HCT116 (cell line): ENCODE measurements at regions not wholly inside any gene's neighbourhood (a gene's known extent, or its start where the extent isn't known, plus 50 kb on each side); places are given as distances from the start of the nearest gene placed in this dataset.

Source experiments
- ATAC-seq: fragments of 200-7000 bp; cut with Tn5 transposase; 2 replicates; pipeline ENCODE4 v1.9.1; 2020; ENCODE audit warnings: mild to moderate bottlenecking, moderate library complexity
- BruUV-seq: library from RNA; stranded (reverse); fragments of 400-500 nt; replicated peaks from 2 replicates; lab custom pipeline; 2021; lab: Mats Ljungman, UMichigan
- CTCF ChIA-PET: fragments of 300-600 bp; sonication (Branson Sonifier 250); formaldehyde crosslinking; loops from one replicate; lab custom pipeline; 2021; ENCODE audit warnings: antibody characterized with exemption; lab: Charles Lee
- POLR2A ChIA-PET: fragments of 300-600, 350-600 bp; sonication (Branson Sonifier 250); formaldehyde crosslinking; loops from one replicate; lab custom pipeline; 2021; ENCODE audit warnings: antibody characterized with exemption; lab: Charles Lee
- RAD21 ChIA-PET, 2 experiments: fragments of 300-600 bp; sonication (Branson Sonifier 250); formaldehyde crosslinking; loops; one replicate each; lab custom pipeline; 2023; ENCODE audit warnings: low total read pairs in 2 of 2; ENCODE audit not compliant: uncharacterized antibody in 2 of 2, unreplicated experiment in 2 of 2, low non-redundant PET in 1 of 2; lab: Charles Lee
- DNase-seq: peaks from one replicate; pipeline ENCODE4 v3.0.0-alpha.2; 2010; ENCODE audit warnings: low read depth, low spot score
- H2AFZ ChIP-seq: fragments of 200-600 bp; shearing (Covaris generic), sonication (generic); 2 replicates; pipeline ENCODE4 v1.6.1; 2017; ENCODE audit warnings: low read depth, mixed run types, mixed read lengths, antibody characterized with exemption, low read length; ENCODE audit not compliant: poor library complexity, severe bottlenecking
- H3K27ac ChIP-seq: 2 replicates; pipeline ENCODE4 v1.5.1; 2012; ENCODE audit warnings: low read depth, low read length
- H3K27me3 ChIP-seq: fragments of 200-600 bp; sonication (generic); 2 replicates; pipeline ENCODE4 v1.6.1; 2016; ENCODE audit warnings: mixed run types, low read length, mixed read lengths; ENCODE audit not compliant: insufficient read depth
- H3K36me3 ChIP-seq, 2 experiments: fragments of 200-500 bp in 1 of 2; fragments of 200-600 bp in 1 of 2; sonication (Bioruptor generic) in 1 of 2; sonication (generic) in 1 of 2; 2 replicates each; pipeline versions ENCODE4 v1.5.1 to v1.6.1; 2014 to 2016; ENCODE audit warnings: low read length in 2 of 2, inconsistent platforms in 1 of 2, mixed read lengths in 1 of 2, mixed run types in 1 of 2; ENCODE audit not compliant: insufficient read depth in 2 of 2, control insufficient read depth in 1 of 2
- H3K4me1 ChIP-seq, 2 experiments: fragments of 200-600 bp in 1 of 2; sonication (generic) in 1 of 2; 2 replicates each; pipeline versions ENCODE4 v1.5.1 to v1.6.1; 2012 to 2017; ENCODE audit warnings: low read length in 2 of 2, inconsistent platforms in 1 of 2, mild to moderate bottlenecking in 1 of 2, mixed read lengths in 1 of 2, mixed run types in 1 of 2, moderate library complexity in 1 of 2; ENCODE audit not compliant: insufficient read depth in 2 of 2, control insufficient read depth in 1 of 2
- H3K4me2 ChIP-seq: fragments of 200-600 bp; sonication (generic); 2 replicates; pipeline ENCODE4 v1.6.1; 2017; ENCODE audit warnings: mixed run types, low read length, mixed read lengths
- H3K4me3 ChIP-seq, 2 experiments: fragments of 200-600 bp in 1 of 2; sonication (generic) in 1 of 2; replicated peaks in 1 of 2; 2 replicates each; pipeline ENCODE4 v1.5.1; 2011 to 2016; ENCODE audit warnings: low read length in 2 of 2, control low read depth in 1 of 2, low read depth in 1 of 2, mild to moderate bottlenecking in 1 of 2, mixed read lengths in 1 of 2, mixed run types in 1 of 2
- H3K79me2 ChIP-seq: fragments of 200-600 bp; sonication (generic); 2 replicates; pipeline ENCODE4 v1.6.1; 2017; ENCODE audit warnings: mild to moderate bottlenecking, mixed run types, low read length, moderate library complexity, mixed read lengths; ENCODE audit not compliant: insufficient read depth
- H3K9ac ChIP-seq: fragments of 200-600 bp; sonication (generic); 2 replicates; pipeline ENCODE4 v1.6.1; 2016; ENCODE audit warnings: low read length, mixed read lengths
- H3K9me2 ChIP-seq: fragments of 200-600 bp; sonication (generic), shearing (Covaris generic); 2 replicates; pipeline ENCODE4 v1.6.1; 2017; ENCODE audit warnings: mixed run types, mild to moderate bottlenecking, moderate library complexity; ENCODE audit not compliant: insufficient read depth
- H3K9me3 ChIP-seq, 2 experiments: fragments of 200-500 bp in 1 of 2; fragments of 200-600 bp in 1 of 2; sonication (Bioruptor generic) in 1 of 2; sonication (generic) in 1 of 2; 2 replicates each; pipeline ENCODE4 v1.6.1; 2014 to 2017; ENCODE audit warnings: low read length in 2 of 2, mixed read lengths in 2 of 2, inconsistent platforms in 1 of 2, low read depth in 1 of 2, mild to moderate bottlenecking in 1 of 2, mixed run types in 1 of 2, moderate library complexity in 1 of 2; ENCODE audit not compliant: control insufficient read depth in 1 of 2, insufficient read depth in 1 of 2
- H4K20me1 ChIP-seq: fragments of 200-600 bp; sonication (generic), shearing (Covaris generic); 2 replicates; pipeline ENCODE4 v1.6.1; 2017; ENCODE audit warnings: mixed run types, mild to moderate bottlenecking, moderate library complexity; ENCODE audit not compliant: insufficient read depth
- CEBPB ChIP-seq: IDR thresholded peaks from 2 replicates; pipeline ENCODE4 v1.6.1; 2012; ENCODE audit warnings: low read depth
- ELF1 ChIP-seq: IDR thresholded peaks from 2 replicates; pipeline ENCODE4 v1.6.1; 2012; ENCODE audit warnings: low read depth, borderline replicate concordance
- JUND ChIP-seq: IDR thresholded peaks from 2 replicates; pipeline ENCODE4 v1.6.1; 2012
- POLR2A ChIP-seq: IDR thresholded peaks from 2 replicates; pipeline ENCODE4 v1.7.0; 2011; ENCODE audit warnings: borderline replicate concordance; ENCODE audit not compliant: insufficient read depth, insufficient read length; ENCODE audit errors: extremely low read depth
- POLR2AphosphoS5 ChIP-seq: IDR thresholded peaks from 2 replicates; pipeline ENCODE4 v1.6.1; 2011; ENCODE audit warnings: mild to moderate bottlenecking, low read depth, low read length, moderate library complexity
- RAD21 ChIP-seq: IDR thresholded peaks from 2 replicates; pipeline ENCODE4 v1.6.1; 2012; ENCODE audit warnings: low read depth, mild to moderate bottlenecking
- SIN3A ChIP-seq: IDR thresholded peaks from 2 replicates; pipeline ENCODE4 v1.6.1; 2012; ENCODE audit warnings: low read depth
- TCF7L2 ChIP-seq: IDR thresholded peaks from 2 replicates; pipeline ENCODE4 v1.7.0; 2011; ENCODE audit warnings: borderline replicate concordance, inconsistent platforms; ENCODE audit not compliant: insufficient read depth, insufficient read length; ENCODE audit errors: extremely low read depth
- ZFX ChIP-seq: fragments of 450-650 bp; IDR thresholded peaks from 2 replicates; pipeline ENCODE4 v1.6.1; 2017
- intact Hi-C: fragments of 100-400 bp; cut with micrococcal nuclease; formaldehyde crosslinking; loops from 2 replicates; pipeline ENCODE4 v1.10.0; 2022

DNA sequence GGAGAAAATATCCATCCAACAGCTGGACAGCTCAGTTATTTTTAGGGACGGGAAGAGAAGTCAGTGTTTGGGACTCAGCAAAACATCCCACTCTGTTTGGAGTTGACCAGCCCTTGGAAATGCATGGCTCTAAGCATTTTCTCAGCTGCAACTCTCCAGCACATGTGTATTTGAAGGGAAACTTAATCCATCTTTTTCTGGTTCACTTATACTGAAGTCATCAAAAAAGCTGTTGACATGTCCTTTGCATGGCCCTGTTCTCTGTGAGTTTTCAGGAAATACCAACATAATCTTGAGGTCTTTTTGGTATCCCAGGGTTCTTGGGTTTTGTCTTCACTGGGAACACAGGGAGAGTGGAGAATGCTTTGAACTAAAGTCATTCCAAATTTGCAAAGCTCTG, 91.9 kb upstream of the CELF4 start:
- TF ChIP-seq POLR2AphosphoS5 (no peak), RAD21 (no peak), CEBPB (no peak), SIN3A (no peak), ELF1 (no peak), JUND (no peak), TCF7L2 (no peak), POLR2A (no peak)
- DNase-seq (no peak), ATAC-seq (no peak)
- H3K9ac ChIP-seq = no peak overlapping the region
- no peaks in the 10 kb centered on the region for H3K27me3 ChIP-seq
- ChIA-PET RAD21 (no interaction called here), POLR2A (no interaction called here), CTCF (no interaction called here)
- no peak overlapping the region for H3K4me3 ChIP-seq
- no TSS peak for BruUV-seq
- H3K36me3 ChIP-seq = no peaks in the 10 kb centered on the region
- H3K4me2 ChIP-seq = no peak overlapping the region
- H3K4me1 ChIP-seq = peaks cover 0 to 4% of the 10 kb centered on the region in 2 experiments; a peak in 1 of 4 replicates
- no peak overlapping the region for H3K27ac ChIP-seq
- H3K79me2 ChIP-seq = no peaks in the 10 kb centered on the region
- H3K9me2 ChIP-seq = no peaks in the 10 kb centered on the region
- no peaks in the 10 kb centered on the region for H4K20me1 ChIP-seq
- intact Hi-C loops = no loop called here
- no peaks in the 10 kb centered on the region for H3K9me3 ChIP-seq
- no peak overlapping the region for H2AFZ ChIP-seq

- Histone ChIP-seq H3K4me3 (no peak overlapping the region), H3K9ac (no peak overlapping the region), H3K9me3 (no peaks in the 10 kb centered on the region), H3K4me1 (peaks cover 0 to 4% of the 10 kb centered on the region in 2 experiments; a peak in 1 of 4 replicates), H3K27ac (no peak overlapping the region)
- intact Hi-C loops = no loop called here
- POLR2A ChIA-PET = interaction anchor here (0.8 kb wide), 1 partner anchor 19 kb away, joined by 3 read pairs; no protein-coding TSS in a partner anchor
- no peak for TF ChIP-seq CEBPB
- TF ChIP-seq ZFX = no peak
- TF ChIP-seq, all 23 proteins: peak for 0
- no peak overlapping the region for H3K4me2 ChIP-seq
- no peak for ATAC-seq
- H3K9me2 ChIP-seq = no peaks in the 10 kb centered on the region
- no peaks in the 10 kb centered on the region for H3K36me3 ChIP-seq
- no peaks in the 10 kb centered on the region for H4K20me1 ChIP-seq
- no peaks in the 10 kb centered on the region for H3K79me2 ChIP-seq
- H2AFZ ChIP-seq = no peak overlapping the region
- DNase-seq = no peak
- RAD21 ChIA-PET = no interaction called here
- H3K27me3 ChIP-seq = no peaks in the 10 kb centered on the region
- CTCF ChIA-PET = no interaction called here
- BruUV-seq = no TSS peak
Observed at GRCh38 chr18:37654731-37655369, 89.3 kb upstream of the CELF4 start.
